ENCODE measurements at regions not wholly inside any gene's neighbourhood (a gene's known extent, or its start where the extent isn't known, plus 50 kb on each side); places are given as distances from the start of the nearest gene placed in this dataset.

GRCh38 chr6:118387921-118388701, 160.0 kb upstream of the PLN start:
- WGBS (ENCODE audit: insufficient coverage, low coverage, missing lambda C conversion rate): 12% methylated on average over 7 of the region's 7 CpGs
- H3K4me2 ChIP-seq (ENCODE audit: insufficient read depth, low read length): no peak overlapping the region
- CTCF ChIA-PET (ENCODE audit: low intra/inter-chr PET ratio): no interaction called here

More at GRCh38 chr6:118387921-118388701, 160.0 kb upstream of the PLN start:
- H3K27me3 ChIP-seq (ENCODE audit: control insufficient read depth in 2 of 2, insufficient read depth in 2 of 2, low read length in 2 of 2): no peaks in the 10 kb centered on the region
- H3K9me1 ChIP-seq (ENCODE audit: control insufficient read depth, insufficient read depth, low read length): no peaks in the 10 kb centered on the region
- no peak overlapping the region for H2AFZ ChIP-seq (ENCODE audit: low read depth, low read length)
- TF ChIP-seq FOXA1 (IDR thresholded peaks at IDR 0.05; ENCODE audit: borderline replicate concordance) (no peak), TAF9B (IDR thresholded peaks at IDR 0.05; ENCODE audit: partially characterized antibody) (no peak), TBL1XR1 (IDR thresholded peaks at IDR 0.05; ENCODE audit: low read length in 2 of 2) (no peak), HDAC6 (IDR thresholded peaks at IDR 0.05; ENCODE audit: low read depth, low read length) (no peak), ZNF121 (CRISPR knock-in tag; conservative IDR thresholded peaks at IDR 0.05) (no peak), ZNF239 (CRISPR knock-in tag; IDR thresholded peaks at IDR 0.05) (no peak), RBM14 (IDR thresholded peaks at IDR 0.05; ENCODE audit: borderline replicate concordance, insufficient read depth, low read depth, low read length) (no peak), ZBTB5 (IDR thresholded peaks at IDR 0.05) (no peak), PPARD (CRISPR knock-in tag; IDR thresholded peaks at IDR 0.05) (no peak), HDAC2 (IDR thresholded peaks at IDR 0.05) (no peak), ZNF134 (CRISPR knock-in tag; conservative IDR thresholded peaks at IDR 0.05) (no peak), ZFP91 (CRISPR knock-in tag; IDR thresholded peaks at IDR 0.05) (no peak), U2AF2 (optimal IDR thresholded peaks at IDR 0.05; ENCODE audit: low read depth, low read length) (no peak), TOE1 (IDR thresholded peaks at IDR 0.05; ENCODE audit: borderline replicate concordance) (no peak), TOE1 (CRISPR knock-in tag; IDR thresholded peaks at IDR 0.05; ENCODE audit: borderline replicate concordance, low read depth) (no peak), ZNF780A (CRISPR knock-in tag; IDR thresholded peaks at IDR 0.05) (no peak)
- TF ChIP-seq, protein P1, sequence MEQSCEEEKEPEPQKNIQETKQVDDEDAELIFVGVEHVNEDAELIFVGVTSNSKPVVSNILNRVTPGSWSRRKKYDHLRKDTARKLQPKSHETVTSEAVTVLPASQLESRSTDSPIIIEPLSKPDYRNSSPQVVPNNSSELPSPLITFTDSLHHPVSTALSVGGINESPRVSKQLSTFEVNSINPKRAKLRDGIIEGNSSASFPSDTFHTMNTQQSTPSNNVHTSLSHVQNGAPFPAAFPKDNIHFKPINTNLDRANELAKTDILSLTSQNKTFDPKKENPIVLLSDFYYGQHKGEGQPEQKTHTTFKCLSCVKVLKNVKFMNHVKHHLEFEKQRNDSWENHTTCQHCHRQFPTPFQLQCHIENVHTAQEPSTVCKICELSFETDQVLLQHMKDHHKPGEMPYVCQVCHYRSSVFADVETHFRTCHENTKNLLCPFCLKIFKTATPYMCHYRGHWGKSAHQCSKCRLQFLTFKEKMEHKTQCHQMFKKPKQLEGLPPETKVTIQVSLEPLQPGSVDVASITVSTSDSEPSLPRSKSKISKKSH (CRISPR knock-in tag; IDR thresholded peaks at IDR 0.05): no peak
- no peak overlapping the region for H3K27ac ChIP-seq (ENCODE audit: extremely low read depth, low read depth, low read length)
- no peaks in the 10 kb centered on the region for H4K20me1 ChIP-seq (replicated peaks; ENCODE audit: control insufficient read depth, insufficient read depth, low read length)
- H3K4me1 ChIP-seq (replicated peaks in 1 of 2; ENCODE audit: control insufficient read depth in 2 of 2, insufficient read depth in 2 of 2, low read length in 2 of 2): no peaks in the 10 kb centered on the region; a peak in 1 of 5 replicates
- in situ Hi-C loops (cut with MboI) (no loop called here), intact Hi-C loops (cut with micrococcal nuclease) (no loop called here)
- H3K9ac ChIP-seq (ENCODE audit: insufficient read depth in 1 of 2, low read depth in 2 of 2, low read length in 2 of 2): no peak overlapping the region
- FAIRE-seq (no peak), DNase-seq (ENCODE audit: extremely low read depth in 1 of 4, low spot score in 3 of 4) (no peak), ATAC-seq (no peak)
- no TSS peak for BruUV-seq (replicated peaks)
- no peaks in the 10 kb centered on the region for H3K9me3 ChIP-seq (replicated peaks; ENCODE audit: control insufficient read depth, insufficient read depth, low read depth, low read length)
- POLR2A ChIA-PET: interaction anchor here (1.7 kb wide), 1 partner anchor 10 kb away, joined by 4 read pairs; no protein-coding TSS in a partner anchor
- H3K4me3 ChIP-seq: no peak overlapping the region
- no peaks in the 10 kb centered on the region for H3K79me2 ChIP-seq (ENCODE audit: control insufficient read depth, insufficient read depth, low read length)
- no peaks in the 10 kb centered on the region for H3K36me3 ChIP-seq (ENCODE audit: control insufficient read depth, insufficient read depth, low read length)

All from K562 (cell line).